Right forelimb (tissue), 1 donor: ENCODE measurements at regions not wholly inside any gene's neighbourhood (a gene's known extent, or its start where the extent isn't known, plus 50 kb on each side); places are given as distances from the start of the nearest gene placed in this dataset.

Source experiments
- DNase-seq: peaks from one replicate; pipeline ENCODE4 v3.0.0-alpha.2; 2018

- DNase-seq, result no peak
Observed at GRCh38 chr3:82078246-82078645, 316.8 kb upstream of the GBE1 start.

DNA sequence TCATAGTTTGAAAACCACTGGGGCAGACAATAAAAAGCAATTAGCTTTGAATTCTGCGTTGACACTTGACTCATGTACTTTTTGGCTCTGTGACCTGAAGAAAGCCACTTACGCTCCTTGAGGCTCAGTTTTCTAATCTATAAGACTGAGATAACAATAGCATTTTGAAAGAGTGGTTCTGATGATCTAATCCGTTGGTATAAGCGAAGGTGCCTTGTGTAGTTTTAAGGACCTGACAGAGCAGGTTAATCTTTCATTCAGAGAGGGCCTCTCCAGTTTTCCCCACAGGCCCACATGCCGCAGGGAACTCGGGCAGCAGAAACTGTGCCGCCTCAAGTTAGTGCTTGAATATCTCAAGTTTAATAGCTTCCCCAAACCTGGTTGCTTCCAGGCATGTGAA lies 306.0 kb upstream of the GBE1 start:
- DNase-seq, result no peak

DNA sequence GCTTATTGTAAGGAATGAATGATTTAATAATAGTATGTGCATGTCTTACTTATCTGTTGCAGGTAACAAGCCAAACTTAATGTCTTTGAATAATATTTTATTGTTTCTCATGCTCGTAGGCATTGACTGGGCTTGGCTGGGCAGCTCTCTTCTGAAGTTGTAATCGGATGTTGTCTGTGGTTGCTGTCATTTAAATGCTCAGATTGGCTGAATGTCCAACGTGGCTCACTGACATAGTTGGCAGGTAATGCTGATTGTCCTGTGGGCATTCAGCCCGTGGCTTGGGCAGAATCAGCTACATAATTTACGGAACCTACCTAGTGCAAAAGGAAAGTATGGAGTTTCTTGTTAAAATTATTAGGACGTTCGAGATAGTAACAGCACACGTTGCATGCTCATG lies 297.4 kb upstream of the GBE1 start:
- no peak for DNase-seq

GRCh38 chr3:82055792-82056191 lies 294.3 kb upstream of the GBE1 start:
- DNase-seq, result no peak

- no peak for DNase-seq
Observed at GRCh38 chr3:82054849-82055248, 293.4 kb upstream of the GBE1 start.

DNA sequence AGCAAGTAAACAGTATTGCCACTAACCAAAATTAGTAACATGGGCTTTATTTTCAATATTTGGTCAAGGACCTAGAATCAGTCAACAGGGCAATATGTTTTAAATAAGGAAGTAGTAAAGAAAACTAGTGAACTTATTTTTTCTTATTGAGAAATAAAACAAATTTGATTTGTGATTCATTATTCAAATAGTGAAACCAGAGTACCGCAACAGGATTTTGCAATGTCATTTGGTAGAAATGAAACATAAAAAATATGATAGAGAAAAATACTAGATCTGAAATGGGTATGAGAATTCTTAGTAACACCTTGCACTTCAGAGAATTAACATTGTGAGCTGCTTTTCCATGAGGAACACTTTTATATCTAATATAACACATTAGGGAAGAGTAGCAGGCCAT lies 291.8 kb upstream of the GBE1 start:
- no peak for DNase-seq

- no peak for DNase-seq
Observed at GRCh38 chr3:82050382-82050781, 288.9 kb upstream of the GBE1 start.

- no peak for DNase-seq
Observed at GRCh38 chr3:82048711-82049110, 287.3 kb upstream of the GBE1 start.

DNA sequence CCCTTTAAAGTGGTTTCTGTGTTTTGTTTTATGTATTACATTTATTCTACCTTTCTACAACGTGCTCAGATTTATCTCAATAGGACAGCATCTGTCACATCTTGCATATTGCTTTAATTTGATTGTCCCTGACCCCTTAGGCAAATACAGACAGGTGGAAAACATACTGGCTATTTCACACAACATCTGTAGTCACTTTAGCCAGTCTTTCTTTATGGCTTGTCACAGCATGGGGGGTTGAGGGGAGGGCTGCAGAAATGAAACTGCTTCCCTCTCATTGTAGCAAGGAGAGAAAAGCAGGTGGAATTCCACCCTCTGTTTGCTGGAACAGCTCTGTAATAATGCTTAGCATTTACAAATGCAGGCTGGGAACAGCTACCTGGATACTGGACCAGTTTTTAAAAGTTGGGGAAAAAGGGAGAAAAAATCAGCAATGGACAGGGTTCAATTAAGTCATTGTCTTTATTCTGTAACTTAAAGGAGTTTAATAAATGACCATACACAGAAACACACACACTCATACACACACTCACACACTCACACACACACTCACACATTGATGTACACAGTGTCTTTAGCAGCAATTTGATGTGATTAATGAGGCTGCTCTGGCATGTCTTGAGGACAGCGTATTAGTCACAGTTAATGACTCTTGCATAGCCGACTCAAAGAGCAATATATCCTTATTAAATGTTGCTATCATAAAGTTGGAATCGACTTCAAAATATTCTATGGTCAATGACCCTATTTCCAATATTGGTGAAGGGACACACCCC lies 283.7 kb upstream of the GBE1 start:
- DNase-seq, result no peak

DNA sequence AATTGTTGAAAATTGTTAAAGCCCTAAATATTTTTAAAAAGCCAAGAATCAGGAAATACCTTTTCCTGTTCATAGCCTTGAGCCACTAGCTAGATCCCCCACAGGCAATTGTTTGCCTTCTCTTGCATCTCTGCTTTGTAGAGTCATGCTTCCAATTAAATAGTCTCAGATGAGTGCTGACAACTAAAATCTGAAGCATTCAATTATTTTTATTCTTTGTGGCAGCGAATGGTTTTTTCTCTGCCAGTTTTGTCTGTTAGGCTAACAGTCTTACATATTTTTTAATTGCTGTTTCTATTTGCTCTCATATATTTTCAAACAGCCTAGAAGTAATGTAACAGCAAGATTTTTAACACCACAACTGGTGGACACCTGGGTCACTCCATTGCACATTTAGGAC lies 277.1 kb upstream of the GBE1 start:
- no peak for DNase-seq

DNA sequence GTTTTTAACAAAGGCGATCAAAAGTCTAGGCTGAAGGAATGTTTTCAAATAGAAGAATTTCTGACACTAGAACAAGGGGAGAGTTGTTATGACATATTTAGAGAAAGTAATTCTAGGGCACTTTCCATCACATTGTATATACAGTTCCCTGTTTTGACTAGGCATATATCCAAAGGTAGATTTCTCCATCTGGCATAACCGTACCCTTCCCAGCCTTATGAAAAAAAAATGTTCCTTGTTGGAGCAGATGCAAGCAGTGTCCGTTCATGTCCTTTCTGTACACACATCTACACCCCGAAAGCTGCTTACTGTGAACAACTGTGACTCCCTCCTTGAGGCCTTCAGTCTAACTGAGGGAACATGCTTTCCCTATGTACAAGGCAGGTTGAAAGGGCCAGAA lies 271.7 kb upstream of the GBE1 start:
- no peak for DNase-seq

- DNase-seq, result no peak
Observed at GRCh38 chr3:82031596-82031995, 270.2 kb upstream of the GBE1 start.

DNA sequence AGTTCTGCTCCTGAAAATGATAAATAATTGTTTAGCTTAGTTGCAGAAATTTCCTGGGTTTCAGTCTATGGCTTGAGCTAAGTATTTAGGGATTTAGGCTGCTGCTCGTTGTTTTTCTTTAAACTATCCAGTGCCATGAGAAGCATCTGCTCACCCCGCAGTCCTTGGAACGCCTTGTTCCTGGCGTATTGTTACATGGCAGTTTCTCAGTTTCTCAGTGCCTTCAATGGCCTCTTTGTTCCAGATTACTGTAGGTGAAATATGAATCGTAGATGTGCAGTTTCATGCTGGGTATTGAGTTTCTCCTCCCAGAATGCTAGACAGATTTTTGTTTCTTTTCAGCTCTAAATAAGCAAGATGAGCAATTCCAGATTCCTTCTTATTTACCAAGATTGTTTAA lies 269.5 kb upstream of the GBE1 start:
- DNase-seq, result no peak

- DNase-seq, result no peak
Observed at GRCh38 chr3:82022836-82023235, 261.4 kb upstream of the GBE1 start.

DNA sequence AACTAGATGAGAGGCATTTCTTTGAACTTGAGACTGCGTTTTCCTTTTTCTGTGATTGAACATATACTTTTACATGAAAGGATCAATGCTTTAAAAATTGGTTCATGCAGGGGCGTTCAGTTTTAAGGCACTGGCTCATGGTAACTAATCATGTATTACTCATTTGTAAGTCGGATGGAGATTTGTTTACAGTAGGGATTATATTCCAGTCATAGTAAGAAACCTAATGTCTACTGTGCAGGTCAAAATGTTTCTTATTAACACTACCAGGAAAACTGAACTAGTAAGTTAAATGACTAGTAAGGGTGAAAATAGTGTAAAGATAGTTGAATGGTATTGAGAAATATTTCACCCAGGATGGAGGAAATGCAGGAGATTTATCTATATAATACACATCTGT lies 258.8 kb upstream of the GBE1 start:
- no peak for DNase-seq

DNA sequence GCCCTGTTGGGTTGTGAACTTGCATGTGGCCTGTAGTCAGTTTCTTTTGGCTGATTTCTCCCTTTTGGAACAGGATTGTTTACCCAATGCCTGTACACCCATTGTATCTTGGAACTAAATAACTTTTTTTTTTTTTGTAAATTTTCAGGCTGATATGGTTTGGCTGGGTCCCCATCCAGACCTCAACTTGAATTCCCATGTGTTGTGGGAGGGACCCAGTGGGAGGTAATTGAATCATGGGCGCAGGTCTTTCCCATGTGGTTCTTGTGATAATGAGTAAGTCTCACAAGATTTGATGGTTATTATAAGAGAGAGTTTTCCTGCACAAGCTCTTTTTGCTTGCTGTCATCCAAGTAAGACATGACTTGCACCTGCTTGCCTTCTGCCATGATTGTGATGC lies 253.8 kb upstream of the GBE1 start:
- DNase-seq, result no peak

DNA sequence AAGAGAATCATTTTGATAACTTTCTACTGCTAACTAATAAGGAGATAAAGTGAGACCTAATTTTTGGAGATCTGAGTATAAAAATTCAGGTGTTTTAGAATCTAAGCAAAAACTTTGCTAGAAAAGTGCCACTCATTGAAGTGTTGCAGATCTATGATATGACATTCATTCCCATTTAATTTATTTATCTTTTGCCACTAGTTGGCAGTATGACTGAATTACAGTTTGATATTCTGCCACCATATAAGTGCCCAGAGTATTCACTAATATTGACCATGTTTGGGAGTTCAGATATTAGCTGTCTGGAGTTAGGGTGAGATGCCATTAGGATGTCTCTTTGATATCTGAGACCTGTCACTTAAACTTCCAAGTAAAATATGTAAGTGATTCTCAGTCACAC lies 251.3 kb upstream of the GBE1 start:
- no peak for DNase-seq

DNA sequence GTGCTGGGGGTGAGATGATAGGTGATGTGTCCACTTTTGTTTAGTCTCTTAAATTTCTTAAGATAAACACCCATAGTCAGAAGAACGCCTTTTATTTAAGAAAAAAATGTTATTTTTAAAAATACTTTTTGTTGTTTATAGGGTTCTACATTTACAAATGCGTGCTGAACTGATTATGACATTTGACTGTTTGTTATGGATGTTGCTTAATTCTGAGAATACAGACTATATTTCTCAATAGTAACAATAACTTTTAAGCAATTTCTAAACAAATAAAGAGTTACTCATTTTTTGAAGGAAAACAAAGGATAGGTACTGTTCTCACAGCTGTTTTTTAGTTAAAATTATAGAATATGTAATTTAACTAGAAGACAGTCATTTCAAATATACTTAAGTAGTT lies 249.9 kb upstream of the GBE1 start:
- DNase-seq, result no peak

DNA sequence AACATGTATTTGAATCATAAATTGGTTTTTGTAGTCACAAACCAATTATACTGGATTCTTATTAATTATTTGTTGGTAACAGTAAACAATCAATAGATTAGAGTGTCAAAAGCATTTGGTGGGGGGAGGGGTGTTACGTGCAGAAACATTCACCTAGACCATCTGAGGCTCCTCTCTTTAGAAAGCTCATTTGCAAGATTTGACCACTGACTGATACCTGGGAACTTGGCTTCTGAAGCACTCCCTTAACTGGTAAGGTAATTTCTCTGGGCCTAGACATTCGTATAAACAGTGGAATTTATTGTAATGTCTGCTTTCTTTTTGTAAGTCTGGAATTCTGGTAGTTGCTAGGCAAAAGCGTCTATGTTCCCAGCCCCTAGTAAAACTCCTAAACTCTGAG lies 243.8 kb upstream of the GBE1 start:
- no peak for DNase-seq

DNA sequence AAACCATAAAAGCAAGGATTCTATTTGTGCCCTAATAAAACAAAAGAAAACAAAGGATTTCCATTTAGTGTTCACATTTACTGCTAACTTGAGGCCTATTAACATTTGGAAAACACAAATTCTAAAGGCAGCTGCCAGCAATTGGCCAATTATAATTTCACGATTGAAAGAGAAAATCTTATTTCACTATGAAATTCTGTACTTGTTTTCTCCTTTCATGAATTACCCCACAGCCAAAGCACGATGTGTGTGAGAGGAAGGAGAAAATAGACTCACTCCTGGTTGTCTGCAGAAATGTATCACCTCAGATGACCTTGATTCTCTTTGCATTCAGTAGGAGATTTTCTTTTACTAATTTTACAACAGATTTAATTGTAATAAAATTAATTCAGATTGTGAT lies 242.8 kb upstream of the GBE1 start:
- no peak for DNase-seq

DNA sequence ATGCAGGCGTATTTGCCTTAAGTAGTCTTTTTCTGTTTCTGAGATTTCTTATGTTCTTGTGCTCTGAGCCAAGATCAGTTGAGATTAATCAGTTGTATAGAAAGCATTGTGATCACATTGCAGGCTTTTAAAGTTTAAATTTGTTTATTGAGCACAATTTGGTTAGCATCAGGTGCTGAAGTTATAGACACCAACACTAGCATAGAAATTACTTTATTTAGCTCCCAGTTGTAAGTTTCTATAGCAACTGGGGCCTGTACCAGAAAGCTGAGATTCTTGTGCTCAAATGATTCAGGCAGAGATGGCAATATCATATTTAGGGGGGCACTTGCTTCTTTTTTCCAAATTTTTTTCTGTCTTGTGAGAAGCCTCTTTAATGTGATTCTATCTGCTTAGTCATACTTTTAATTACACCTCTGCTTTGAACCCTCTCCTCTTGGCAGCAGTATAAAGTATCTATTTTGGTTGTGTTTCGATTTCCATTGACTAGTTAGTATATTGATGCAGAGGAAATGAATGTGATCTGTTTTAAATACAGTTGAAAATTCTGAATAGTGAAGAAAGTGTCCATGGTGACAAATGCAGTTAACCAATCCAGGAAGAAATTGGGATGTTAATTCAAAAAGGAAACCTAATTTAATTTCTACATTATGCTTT lies 241.7 kb upstream of the GBE1 start:
- no peak for DNase-seq

DNA sequence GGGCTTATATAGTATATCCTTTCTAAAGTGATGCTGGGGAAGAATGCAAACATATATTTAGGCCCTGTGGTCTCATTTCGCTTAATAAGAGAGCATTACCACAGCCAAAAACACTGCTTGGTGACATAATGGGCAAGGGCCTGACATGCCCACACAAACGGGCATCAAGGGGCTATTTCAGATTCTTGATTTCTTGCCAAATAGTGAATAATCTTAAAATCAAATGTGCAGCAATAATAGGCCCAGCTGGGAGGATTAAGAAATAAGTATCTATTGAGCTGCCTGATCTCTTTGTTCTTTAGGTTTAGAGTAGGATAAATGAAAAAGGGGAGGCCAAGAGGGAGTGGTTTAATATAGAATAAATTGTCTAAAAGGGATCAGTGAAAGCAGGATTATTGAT lies 241.0 kb upstream of the GBE1 start:
- DNase-seq, result no peak

DNA sequence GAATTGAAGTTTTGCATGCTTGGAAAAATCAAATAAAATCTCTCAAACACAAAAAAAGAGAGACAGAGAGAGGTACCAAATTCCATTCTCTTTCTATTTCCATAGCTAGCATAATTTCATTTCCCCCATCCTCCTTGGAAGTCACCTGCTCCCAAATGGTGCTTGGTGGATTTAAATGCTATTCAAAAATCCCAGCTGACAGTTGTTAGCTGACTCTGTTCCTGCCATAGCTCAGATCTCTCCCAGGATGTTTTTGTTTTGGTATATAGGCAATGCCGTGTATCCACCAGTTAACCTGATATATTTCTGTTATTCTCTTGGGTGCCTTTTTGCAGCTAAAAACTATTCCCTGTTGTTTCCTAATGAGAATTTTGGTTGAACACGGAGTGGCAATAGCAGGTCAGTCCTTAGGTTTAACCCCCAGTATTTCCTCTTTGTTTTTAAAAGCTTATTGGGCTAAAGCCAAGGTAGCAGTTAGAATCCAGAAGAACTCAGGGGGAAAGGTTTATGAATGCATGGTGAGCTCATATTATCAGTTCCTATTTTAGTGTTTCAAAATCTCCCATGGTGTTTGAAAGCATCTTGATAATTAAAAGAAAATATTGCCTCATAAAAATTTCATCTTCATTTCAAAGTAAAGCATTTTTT lies 240.0 kb upstream of the GBE1 start:
- no peak for DNase-seq

GRCh38 chr3:82000773-82001172 lies 239.3 kb upstream of the GBE1 start:
- peak; percentile 70 for DNase-seq
